SU-DHL-6 (cell line): ENCODE measurements at regions not wholly inside any gene's neighbourhood (a gene's known extent, or its start where the extent isn't known, plus 50 kb on each side); places are given as distances from the start of the nearest gene placed in this dataset.

Experiments used
- EZH2phosphoT487 ChIP-seq: fragments of 200-600 bp; sonication (generic), shearing (Covaris generic); conservative IDR thresholded peaks from 2 replicates; pipeline ENCODE4 v1.6.1; 2018; ENCODE audit warnings: mild to moderate bottlenecking, antibody characterized with exemption, low read length, moderate library complexity, mixed read lengths
- TF ChIP-seq, protein P1 (sequence below): fragments of 200-600 bp; sonication (generic); IDR thresholded peaks from one replicate; pipeline ENCODE4 v1.5.1; 2017; ENCODE audit warnings: antibody characterized with exemption, mild to moderate bottlenecking, low read length, moderate library complexity; ENCODE audit not compliant: insufficient read depth, poor library complexity, severe bottlenecking

DNA sequence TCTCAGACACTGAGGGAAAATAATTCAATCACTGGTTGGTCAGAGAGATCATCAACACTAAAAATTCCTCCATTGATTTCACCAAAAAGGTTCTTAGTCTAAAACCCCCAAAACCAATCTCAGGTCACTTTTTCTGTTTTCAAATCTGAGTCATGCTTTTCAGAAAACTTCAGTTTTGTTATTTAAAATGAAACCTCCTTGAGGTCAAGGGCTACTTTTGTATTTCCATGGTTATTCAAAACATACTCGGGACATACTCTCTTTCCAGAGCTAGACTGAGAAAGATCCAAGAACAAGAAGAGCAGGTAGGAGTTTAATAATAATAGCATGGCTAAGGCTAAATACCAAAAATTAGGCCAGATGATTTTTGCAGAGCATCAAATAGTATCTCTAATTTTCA lies 152.8 kb downstream of the SDHAF3 start:
- TF ChIP-seq, protein P1, sequence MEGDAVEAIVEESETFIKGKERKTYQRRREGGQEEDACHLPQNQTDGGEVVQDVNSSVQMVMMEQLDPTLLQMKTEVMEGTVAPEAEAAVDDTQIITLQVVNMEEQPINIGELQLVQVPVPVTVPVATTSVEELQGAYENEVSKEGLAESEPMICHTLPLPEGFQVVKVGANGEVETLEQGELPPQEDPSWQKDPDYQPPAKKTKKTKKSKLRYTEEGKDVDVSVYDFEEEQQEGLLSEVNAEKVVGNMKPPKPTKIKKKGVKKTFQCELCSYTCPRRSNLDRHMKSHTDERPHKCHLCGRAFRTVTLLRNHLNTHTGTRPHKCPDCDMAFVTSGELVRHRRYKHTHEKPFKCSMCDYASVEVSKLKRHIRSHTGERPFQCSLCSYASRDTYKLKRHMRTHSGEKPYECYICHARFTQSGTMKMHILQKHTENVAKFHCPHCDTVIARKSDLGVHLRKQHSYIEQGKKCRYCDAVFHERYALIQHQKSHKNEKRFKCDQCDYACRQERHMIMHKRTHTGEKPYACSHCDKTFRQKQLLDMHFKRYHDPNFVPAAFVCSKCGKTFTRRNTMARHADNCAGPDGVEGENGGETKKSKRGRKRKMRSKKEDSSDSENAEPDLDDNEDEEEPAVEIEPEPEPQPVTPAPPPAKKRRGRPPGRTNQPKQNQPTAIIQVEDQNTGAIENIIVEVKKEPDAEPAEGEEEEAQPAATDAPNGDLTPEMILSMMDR = no peak
- TF ChIP-seq EZH2phosphoT487 = no peak
